ENCODE measurements at regions not wholly inside any gene's neighbourhood (a gene's known extent, or its start where the extent isn't known, plus 50 kb on each side); places are given as distances from the start of the nearest gene placed in this dataset.
"Not testable (repeated sequence)": the region's sequence is repeated elsewhere in the genome, so short reads cannot be mapped to it uniquely, and the experiment has no call there.

- ATAC-seq, result no peak
- Histone ChIP-seq H3K4me1 (ENCODE audit: insufficient read depth, low read length) (no peaks in the 10 kb centered on the region), H2AFZ (ENCODE audit: low read length) (no peak overlapping the region), H3K4me3 (ENCODE audit: low read length) (no peak overlapping the region), H4K20me1 (ENCODE audit: low read length) (no peaks in the 10 kb centered on the region), H3K36me3 (ENCODE audit: low read depth, low read length) (no peaks in the 10 kb centered on the region), H3K9me3 (ENCODE audit: low read length) (no peaks in the 10 kb centered on the region), H3K9ac (ENCODE audit: low read length) (no peak overlapping the region), H3F3A (ENCODE audit: low read length, unreplicated experiment) (no peaks in the 10 kb centered on the region), H3K79me2 (ENCODE audit: low read length) (no peaks in the 10 kb centered on the region), H3K9me2 (replicated peaks; ENCODE audit: low read length) (no peaks in the 10 kb centered on the region), H3K4me2 (ENCODE audit: low read length) (no peak overlapping the region), H3K27ac (ENCODE audit: low read length) (no peak overlapping the region), H3K27me3 (ENCODE audit: low read length) (peaks cover 8% of the 10 kb centered on the region)
- DNase-seq, result no peak
- intact Hi-C loops (cut with micrococcal nuclease), result no loop called here
- TF ChIP-seq EZH2 (IDR thresholded peaks at IDR 0.05; ENCODE audit: low read length, unreplicated experiment) (no peak), EZH2phosphoT487 (IDR thresholded peaks at IDR 0.05; ENCODE audit: borderline replicate concordance, low read length) (no peak), CTCF (conservative IDR thresholded peaks at IDR 0.05; ENCODE audit: low read depth, low read length) (no peak)
- no TSS peak for BruUV-seq (replicated peaks)
- ChIA-PET CTCF (interaction anchor here (0.5 kb wide), 1 partner anchor 116 kb away, joined by 3 read pairs; no protein-coding TSS in a partner anchor), POLR2A (ENCODE audit: unreplicated experiment) (no interaction called here)
Observed at GRCh38 chr7:91405092-91405788, 141.0 kb downstream of the FZD1 start.

GRCh38 chr7:91405873-91406272, 141.6 kb downstream of the FZD1 start:
- POLR2A ChIA-PET (ENCODE audit: unreplicated experiment); H3K9ac ChIP-seq (ENCODE audit: low read length); H3K36me3 ChIP-seq (ENCODE audit: low read depth, low read length): not testable (repeated sequence)

GRCh38 chr7:91407942-91408341, 143.7 kb downstream of the FZD1 start:
- no peaks in the 10 kb centered on the region for H3K9me2 ChIP-seq (replicated peaks; ENCODE audit: low read length)
- POLR2A ChIA-PET (ENCODE audit: unreplicated experiment), result no interaction called here
- no peaks in the 10 kb centered on the region for H3K4me1 ChIP-seq (ENCODE audit: insufficient read depth, low read length)
- no peak overlapping the region for H3K4me2 ChIP-seq (ENCODE audit: low read length)
- intact Hi-C loops (cut with micrococcal nuclease), result no loop called here
- no peaks in the 10 kb centered on the region for H3K9me3 ChIP-seq (ENCODE audit: low read length)
- no peaks in the 10 kb centered on the region for H4K20me1 ChIP-seq (ENCODE audit: low read length)
- peaks cover 27% of the 10 kb centered on the region for H3K27me3 ChIP-seq (ENCODE audit: low read length)
- no peak for TF ChIP-seq CTCF (conservative IDR thresholded peaks at IDR 0.05; ENCODE audit: low read depth, low read length)
- TF ChIP-seq EZH2phosphoT487 (IDR thresholded peaks at IDR 0.05; ENCODE audit: borderline replicate concordance, low read length), result no peak
- no peak for TF ChIP-seq EZH2 (IDR thresholded peaks at IDR 0.05; ENCODE audit: low read length, unreplicated experiment)
- no peak overlapping the region for H3K27ac ChIP-seq (ENCODE audit: low read length)
- ATAC-seq (no peak), DNase-seq (no peak)
- no TSS peak for BruUV-seq (replicated peaks)
- CTCF ChIA-PET, result no interaction called here
- H3K4me3 ChIP-seq (ENCODE audit: low read length), result no peak overlapping the region
- no peaks in the 10 kb centered on the region for H3K36me3 ChIP-seq (ENCODE audit: low read depth, low read length)
- H3F3A ChIP-seq (ENCODE audit: low read length, unreplicated experiment), result no peaks in the 10 kb centered on the region
- no peak overlapping the region for H2AFZ ChIP-seq (ENCODE audit: low read length)
- no peaks in the 10 kb centered on the region for H3K79me2 ChIP-seq (ENCODE audit: low read length)
- H3K9ac ChIP-seq (ENCODE audit: low read length), result no peak overlapping the region

More at GRCh38 chr7:91405873-91406272, 141.6 kb downstream of the FZD1 start:
- CTCF ChIA-PET, result interaction anchor here (0.5 kb wide), 1 partner anchor 117 kb away, joined by 3 read pairs; no protein-coding TSS in a partner anchor
- H3K79me2 ChIP-seq (ENCODE audit: low read length); H3K4me2 ChIP-seq (ENCODE audit: low read length); intact Hi-C loops (cut with micrococcal nuclease); H2AFZ ChIP-seq (ENCODE audit: low read length); H3F3A ChIP-seq (ENCODE audit: low read length, unreplicated experiment); BruUV-seq (replicated peaks); DNase-seq; H3K27ac ChIP-seq (ENCODE audit: low read length); ATAC-seq; H3K4me3 ChIP-seq (ENCODE audit: low read length); H3K4me1 ChIP-seq (ENCODE audit: insufficient read depth, low read length); H3K9me3 ChIP-seq (ENCODE audit: low read length); H4K20me1 ChIP-seq (ENCODE audit: low read length); H3K9me2 ChIP-seq (replicated peaks; ENCODE audit: low read length): not testable (repeated sequence)
- peaks cover 11% of the 10 kb centered on the region for H3K27me3 ChIP-seq (ENCODE audit: low read length)
